ENCODE measurements at regions not wholly inside any gene's neighbourhood (a gene's known extent, or its start where the extent isn't known, plus 50 kb on each side); places are given as distances from the start of the nearest gene placed in this dataset.

GRCh38 chr3:6732807-6733206, 128.1 kb upstream of the GRM7 start:
- Mint-ChIP-seq H3K9me3 (ENCODE audit: low read depth) (no peaks in the 10 kb centered on the region), H3K4me3 (ENCODE audit: low read depth) (no peak overlapping the region), H3K36me3 (ENCODE audit: insufficient read depth) (no peaks in the 10 kb centered on the region), H3K27ac (no peak overlapping the region), H3K27me3 (no peaks in the 10 kb centered on the region), H3K4me1 (ENCODE audit: low read depth) (peaks cover 11% of the 10 kb centered on the region)
- TF ChIP-seq CTCF (IDR thresholded peaks at IDR 0.05; ENCODE audit: unreplicated experiment): no peak
- no peak for DNase-seq (ENCODE audit: low spot score, unreplicated experiment)

- DNase-seq (ENCODE audit: low spot score, unreplicated experiment): no peak
- no peak overlapping the region for H3K27ac Mint-ChIP-seq
- no peak for TF ChIP-seq CTCF (IDR thresholded peaks at IDR 0.05; ENCODE audit: unreplicated experiment)
- no peaks in the 10 kb centered on the region for H3K9me3 Mint-ChIP-seq (ENCODE audit: low read depth)
- peaks cover 11% of the 10 kb centered on the region for H3K4me1 Mint-ChIP-seq (ENCODE audit: low read depth)
- H3K4me3 Mint-ChIP-seq (ENCODE audit: low read depth): no peak overlapping the region
- H3K27me3 Mint-ChIP-seq: no peaks in the 10 kb centered on the region
- no peaks in the 10 kb centered on the region for H3K36me3 Mint-ChIP-seq (ENCODE audit: insufficient read depth)
These were observed 127.1 kb upstream of the GRM7 start for GRCh38 chr3:6733699-6734394.

- Mint-ChIP-seq H3K9me3 (ENCODE audit: low read depth) (no peaks in the 10 kb centered on the region), H3K27ac (no peak overlapping the region), H3K4me1 (ENCODE audit: low read depth) (peaks cover 11% of the 10 kb centered on the region), H3K36me3 (ENCODE audit: insufficient read depth) (no peaks in the 10 kb centered on the region), H3K27me3 (no peaks in the 10 kb centered on the region), H3K4me3 (ENCODE audit: low read depth) (no peak overlapping the region)
- no peak for TF ChIP-seq CTCF (IDR thresholded peaks at IDR 0.05; ENCODE audit: unreplicated experiment)
- no peak for DNase-seq (ENCODE audit: low spot score, unreplicated experiment)
These were observed 126.5 kb upstream of the GRM7 start for GRCh38 chr3:6734395-6734746.

GRCh38 chr3:6736836-6737629, 123.9 kb upstream of the GRM7 start:
- DNase-seq (ENCODE audit: low spot score, unreplicated experiment): no peak
- Mint-ChIP-seq H3K9me3 (ENCODE audit: low read depth) (no peaks in the 10 kb centered on the region), H3K4me1 (ENCODE audit: low read depth) (peaks cover 4% of the 10 kb centered on the region), H3K36me3 (ENCODE audit: insufficient read depth) (no peaks in the 10 kb centered on the region), H3K27ac (no peak overlapping the region), H3K4me3 (ENCODE audit: low read depth) (no peak overlapping the region), H3K27me3 (no peaks in the 10 kb centered on the region)
- TF ChIP-seq CTCF (IDR thresholded peaks at IDR 0.05; ENCODE audit: unreplicated experiment): no peak

GRCh38 chr3:6737630-6738029, 123.3 kb upstream of the GRM7 start:
- H3K9me3 Mint-ChIP-seq (ENCODE audit: low read depth): no peaks in the 10 kb centered on the region
- H3K27me3 Mint-ChIP-seq: no peaks in the 10 kb centered on the region
- H3K4me3 Mint-ChIP-seq (ENCODE audit: low read depth): no peak overlapping the region

More at GRCh38 chr3:6737630-6738029, 123.3 kb upstream of the GRM7 start:
- TF ChIP-seq CTCF (IDR thresholded peaks at IDR 0.05; ENCODE audit: unreplicated experiment): no peak
- H3K4me1 Mint-ChIP-seq (ENCODE audit: low read depth): no peaks in the 10 kb centered on the region
- no peak overlapping the region for H3K27ac Mint-ChIP-seq
- no peak for DNase-seq (ENCODE audit: low spot score, unreplicated experiment)
- no peaks in the 10 kb centered on the region for H3K36me3 Mint-ChIP-seq (ENCODE audit: insufficient read depth)
